GM19397 (cell line): ENCODE measurements at regions not wholly inside any gene's neighbourhood (a gene's known extent, or its start where the extent isn't known, plus 50 kb on each side); places are given as distances from the start of the nearest gene placed in this dataset.

ENCODE experiments used
- ATAC-seq: cut with Tn5 transposase; IDR thresholded peaks from one replicate; pipeline ENCODE4 v1.9.1; 2021; ENCODE audit warnings: mild to moderate bottlenecking, moderate library complexity; ENCODE audit not compliant: unreplicated experiment

- ATAC-seq: no peak
Observed at GRCh38 chr1:25105836-25106235, 126.5 kb downstream of the SYF2 start.

GRCh38 chr1:25104932-25105561, 127.3 kb downstream of the SYF2 start:
- no peak for ATAC-seq

- ATAC-seq: no peak
Observed at GRCh38 chr1:25103164-25103795, 129.0 kb downstream of the SYF2 start.

- ATAC-seq: no peak
Observed at GRCh38 chr1:25100151-25100833, 132.0 kb downstream of the SYF2 start.

GRCh38 chr1:25099343-25099951, 132.9 kb downstream of the SYF2 start:
- ATAC-seq: peak; percentile 43

- no peak for ATAC-seq
Observed at GRCh38 chr1:25098717-25099116, 133.6 kb downstream of the SYF2 start.

GRCh38 chr1:25096307-25097150, 135.8 kb downstream of the SYF2 start:
- ATAC-seq: no peak

- ATAC-seq: no peak
Observed at GRCh38 chr1:25095635-25096200, 136.6 kb downstream of the SYF2 start.

GRCh38 chr1:25094995-25095394, 137.3 kb downstream of the SYF2 start:
- no peak for ATAC-seq

- no peak for ATAC-seq
Observed at GRCh38 chr1:25094229-25094628, 138.1 kb downstream of the SYF2 start.

GRCh38 chr1:25091658-25092057, 140.6 kb downstream of the SYF2 start:
- ATAC-seq: no peak

GRCh38 chr1:25090707-25091422, 141.4 kb downstream of the SYF2 start:
- no peak for ATAC-seq

GRCh38 chr1:25089772-25090171, 142.5 kb downstream of the SYF2 start:
- no peak for ATAC-seq

GRCh38 chr1:25088946-25089345, 143.4 kb downstream of the SYF2 start:
- ATAC-seq: no peak

- ATAC-seq: no peak
Observed at GRCh38 chr1:25088180-25088701, 144.1 kb downstream of the SYF2 start.

GRCh38 chr1:25086518-25087079, 145.7 kb downstream of the SYF2 start:
- ATAC-seq: no peak

GRCh38 chr1:25084407-25084806, 147.9 kb downstream of the SYF2 start:
- ATAC-seq: no peak

- no peak for ATAC-seq
Observed at GRCh38 chr1:25083481-25084345, 148.6 kb downstream of the SYF2 start.
